GM21360 (cell line): ENCODE measurements at regions not wholly inside any gene's neighbourhood (a gene's known extent, or its start where the extent isn't known, plus 50 kb on each side); places are given as distances from the start of the nearest gene placed in this dataset.

ENCODE experiments used
- ATAC-seq: cut with Tn5 transposase; IDR thresholded peaks from one replicate; pipeline ENCODE4 v1.9.1; 2021; ENCODE audit warnings: mild to moderate bottlenecking, moderate library complexity; ENCODE audit not compliant: unreplicated experiment

GRCh38 chr2:2840681-2841300 lies 509.7 kb upstream of the MYT1L start:
- ATAC-seq: no peak

DNA sequence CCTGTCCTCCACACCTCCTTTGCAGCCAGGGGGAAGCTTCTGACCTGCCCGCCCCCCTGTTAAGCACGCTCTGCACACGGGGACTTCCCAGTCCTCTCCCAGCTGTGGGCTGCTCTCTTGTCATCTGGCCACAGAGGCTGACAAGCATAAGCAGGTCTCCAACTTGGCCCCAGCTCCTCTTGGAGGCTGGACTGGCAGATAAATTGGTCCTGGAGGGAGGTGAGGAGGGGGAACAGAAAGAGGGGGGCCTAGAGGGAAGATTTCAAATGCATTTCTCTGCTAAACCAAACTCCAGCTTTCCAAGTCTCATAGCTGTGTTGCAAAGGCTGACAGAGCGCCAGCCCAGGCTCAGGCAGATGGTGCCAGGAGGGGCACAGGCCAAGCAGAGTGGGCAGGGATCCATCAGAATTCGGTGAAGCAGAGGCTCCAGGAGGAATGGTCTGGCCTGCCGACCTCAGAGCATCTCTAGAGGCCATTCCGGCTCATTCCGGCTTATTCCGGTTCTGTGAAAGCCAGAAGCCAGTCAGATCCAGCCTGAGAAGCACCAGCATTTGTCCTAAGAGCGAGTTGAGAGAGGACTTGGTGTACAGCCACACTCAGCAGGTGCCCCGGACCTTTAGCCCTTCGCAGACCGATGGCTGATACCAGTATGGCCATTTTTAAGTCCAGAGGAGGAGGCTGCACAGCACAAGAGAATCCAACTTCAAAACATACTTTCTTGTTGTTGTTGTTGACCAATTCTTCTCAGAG lies 508.9 kb upstream of the MYT1L start:
- no peak for ATAC-seq

GRCh38 chr2:2839393-2839781 lies 508.3 kb upstream of the MYT1L start:
- ATAC-seq: no peak

GRCh38 chr2:2838548-2838845 lies 507.4 kb upstream of the MYT1L start:
- ATAC-seq: no peak

- ATAC-seq: no peak
Measured at GRCh38 chr2:2837746-2838547, 506.9 kb upstream of the MYT1L start.

DNA sequence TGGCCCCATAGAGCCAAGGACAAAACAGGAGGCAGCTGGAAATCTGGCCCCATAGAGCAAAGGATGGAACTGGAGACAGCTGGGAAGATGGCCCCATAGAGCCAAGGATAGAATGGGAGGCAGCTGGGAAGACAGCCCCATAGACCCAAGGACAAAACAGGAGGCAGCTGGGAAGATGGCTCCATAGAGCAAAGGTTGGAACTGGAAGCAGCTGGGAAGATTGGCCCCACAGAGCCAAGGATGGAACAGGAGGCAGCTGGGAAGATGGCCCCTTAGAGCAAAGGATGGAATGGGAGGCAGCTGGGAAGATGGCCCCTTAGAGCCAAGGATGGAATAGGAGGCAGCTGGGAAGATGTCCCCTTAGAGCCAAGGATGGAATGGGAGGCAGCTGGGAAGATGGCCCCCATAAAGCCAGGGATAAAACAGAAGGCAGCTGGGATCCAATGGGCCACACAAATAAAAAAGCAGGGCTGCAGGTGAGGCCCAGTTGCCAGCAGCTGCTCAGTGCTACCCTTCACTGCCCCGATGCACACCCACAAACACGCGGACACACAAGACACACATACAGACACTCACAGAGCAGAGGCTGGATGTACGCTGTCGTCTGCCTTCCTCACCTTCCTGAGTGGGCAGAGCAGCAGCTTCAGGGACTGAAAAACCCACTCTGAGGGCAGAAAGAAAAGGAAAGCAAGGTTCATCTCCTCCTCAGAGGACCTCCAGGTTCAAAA lies 505.4 kb upstream of the MYT1L start:
- ATAC-seq: no peak

GRCh38 chr2:2834516-2835254 lies 503.6 kb upstream of the MYT1L start:
- ATAC-seq: no peak

- ATAC-seq: no peak
Measured at GRCh38 chr2:2834105-2834504, 503.0 kb upstream of the MYT1L start.

GRCh38 chr2:2832657-2833056 lies 501.6 kb upstream of the MYT1L start:
- no peak for ATAC-seq

DNA sequence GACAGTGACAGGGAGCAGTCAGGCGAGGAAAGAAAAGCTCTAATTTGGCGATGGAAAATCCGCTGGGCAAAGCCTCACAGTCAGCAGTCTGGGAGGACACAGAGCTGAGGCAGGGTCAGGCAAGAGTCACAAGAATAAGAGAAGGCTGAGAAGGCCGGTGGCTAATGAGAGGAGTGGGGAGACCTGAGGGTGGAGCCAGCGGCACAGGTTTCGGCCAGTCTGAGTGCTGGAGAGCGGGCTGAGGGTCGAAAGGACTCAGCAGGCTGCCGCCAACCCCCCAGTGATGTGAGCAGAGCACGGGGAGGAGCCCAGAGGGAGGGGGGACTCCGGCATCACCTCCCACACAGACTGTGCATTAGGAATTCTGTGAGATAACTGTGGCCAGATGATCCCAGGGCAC lies 500.6 kb upstream of the MYT1L start:
- no peak for ATAC-seq

DNA sequence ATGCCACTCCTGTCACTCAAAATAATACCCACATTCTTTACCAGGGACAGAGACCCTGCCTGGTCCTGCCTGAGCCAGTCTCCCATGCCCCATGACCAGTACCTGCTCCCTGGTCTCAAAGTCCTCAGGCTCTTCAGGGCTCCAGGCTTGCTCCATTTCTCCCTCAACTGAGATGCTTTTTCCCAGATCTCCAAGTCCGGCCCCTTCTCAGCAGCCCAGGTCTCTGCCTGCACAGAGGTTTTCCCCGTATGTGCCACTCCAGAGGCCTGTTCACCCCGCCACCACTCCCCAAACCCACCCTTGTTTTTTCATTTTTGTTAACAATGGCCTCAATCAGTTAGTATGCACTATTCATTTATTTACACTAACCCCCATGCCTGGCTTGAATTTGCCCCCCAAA lies 499.5 kb upstream of the MYT1L start:
- no peak for ATAC-seq

- ATAC-seq: no peak
Measured at GRCh38 chr2:2828774-2829368, 497.8 kb upstream of the MYT1L start.

GRCh38 chr2:2827761-2828221 lies 496.7 kb upstream of the MYT1L start:
- ATAC-seq: no peak

GRCh38 chr2:2827046-2827636 lies 496.1 kb upstream of the MYT1L start:
- ATAC-seq: no peak

GRCh38 chr2:2826621-2827020 lies 495.5 kb upstream of the MYT1L start:
- ATAC-seq: no peak

DNA sequence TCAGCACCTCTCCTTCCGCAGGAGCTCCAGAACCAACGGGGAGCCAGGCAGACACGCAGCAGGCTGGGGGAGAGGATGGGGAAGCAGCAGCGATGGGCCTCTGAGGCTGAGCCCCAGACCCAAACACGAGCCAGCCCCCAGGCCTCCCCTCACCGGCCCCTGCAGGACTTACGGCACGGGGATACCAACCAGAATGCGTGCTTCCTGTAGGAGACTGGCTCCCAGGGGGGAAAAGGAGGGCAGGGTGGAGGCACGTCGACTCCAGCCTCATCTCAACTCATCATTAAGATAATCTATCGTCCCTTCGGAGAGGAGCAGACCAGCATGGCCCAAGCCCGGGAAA lies 495.1 kb upstream of the MYT1L start:
- ATAC-seq: no peak

DNA sequence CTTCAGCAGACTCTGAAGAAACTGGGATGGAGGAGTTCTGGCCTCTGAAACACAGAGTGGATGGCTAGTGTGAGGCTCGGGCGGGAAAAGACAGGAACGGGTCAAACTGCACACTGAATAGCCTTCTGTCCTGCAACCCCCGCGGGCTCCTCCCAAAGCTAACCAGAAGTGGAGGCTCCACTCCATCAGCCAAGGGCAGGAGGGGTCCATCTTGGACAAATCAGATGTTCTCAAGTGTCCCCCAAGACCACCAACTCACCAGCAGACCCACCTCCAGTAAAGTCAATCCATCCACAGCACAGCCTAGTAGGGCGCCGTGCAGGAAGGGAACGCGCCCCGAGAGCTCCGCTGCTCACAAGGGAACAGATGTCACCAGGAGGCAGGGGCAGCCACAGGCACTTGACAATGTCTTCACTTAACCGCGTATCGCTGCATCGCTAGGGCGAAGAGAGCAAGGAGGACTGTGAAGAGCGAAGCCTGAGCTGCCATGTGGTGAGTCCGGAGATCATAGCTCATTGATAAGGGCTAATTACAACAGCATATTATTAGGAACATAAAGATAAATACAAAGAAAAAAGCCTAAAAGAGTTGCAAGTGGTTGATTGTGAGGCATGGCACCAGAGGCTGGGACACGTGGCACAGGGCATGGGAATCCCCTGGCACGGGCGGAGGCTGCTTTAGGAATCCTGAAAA lies 494.6 kb upstream of the MYT1L start:
- ATAC-seq: no peak

DNA sequence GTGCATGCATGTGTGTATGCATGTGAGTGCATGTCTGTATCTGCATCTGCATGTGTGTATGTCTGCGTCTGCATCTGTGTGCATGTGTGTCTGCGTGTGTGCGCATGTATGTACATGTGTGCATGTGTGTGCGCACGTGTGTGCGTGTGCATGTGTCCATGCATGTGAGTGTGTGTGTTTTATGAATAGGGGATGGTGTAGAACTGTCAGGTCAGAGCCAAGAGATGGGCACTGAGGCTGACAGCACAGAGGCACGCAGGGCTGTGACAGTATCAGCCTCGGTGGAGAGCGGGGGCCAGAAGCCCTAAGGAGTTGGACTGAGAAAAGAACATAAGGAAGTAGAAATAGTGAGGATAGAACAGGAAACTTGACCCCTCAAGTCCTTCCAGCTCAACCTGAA lies 494.0 kb upstream of the MYT1L start:
- ATAC-seq: no peak

DNA sequence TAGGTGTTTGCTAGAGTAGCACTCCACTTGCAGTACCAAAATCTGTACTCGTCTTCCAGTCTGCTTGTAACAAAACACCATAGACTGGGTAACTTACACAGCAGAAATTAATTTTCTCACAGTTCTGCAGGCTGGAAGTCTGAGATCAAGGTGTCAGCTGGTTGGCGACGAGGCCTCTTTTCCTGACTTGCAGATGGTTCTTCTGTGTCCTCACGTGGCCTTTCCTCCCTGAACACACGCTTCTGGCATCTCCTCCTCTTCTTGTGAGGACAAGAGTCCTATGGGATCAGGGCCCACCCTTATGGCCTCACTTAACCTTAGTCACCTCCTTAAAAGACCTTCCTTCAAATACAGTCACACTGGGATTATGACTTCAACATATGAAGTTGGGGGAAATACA lies 493.5 kb upstream of the MYT1L start:
- no peak for ATAC-seq
